Activated naive CD8-positive, alpha-beta T cell treated with anti-CD3 and anti-CD28 coated beads, Interleukin-2, amount 50 U/mL, for 24 hours (primary cell): ENCODE measurements at regions not wholly inside any gene's neighbourhood (a gene's known extent, or its start where the extent isn't known, plus 50 kb on each side); places are given as distances from the start of the nearest gene placed in this dataset.

Source experiments
- ATAC-seq: fragments of 150-1000 bp; cut with Tn5 transposase; one replicate; pipeline ENCODE4 v1.10.0; 2021
- DNase-seq: peaks from one replicate; pipeline ENCODE4 v3.0.0; 2021
- H3K27ac Mint-ChIP-seq: one replicate; pipeline ENCODE4 v1.8.0; 2021; ENCODE audit warnings: mild to moderate bottlenecking, mixed read lengths
- H3K27me3 Mint-ChIP-seq: one replicate; pipeline ENCODE4 v1.8.0; 2021; ENCODE audit warnings: mixed read lengths
- H3K36me3 Mint-ChIP-seq: one replicate; pipeline ENCODE4 v1.8.0; 2021; ENCODE audit warnings: low read depth, mixed read lengths
- H3K4me1 Mint-ChIP-seq: one replicate; pipeline ENCODE4 v1.8.0; 2021; ENCODE audit warnings: mixed read lengths
- H3K4me3 Mint-ChIP-seq: one replicate; pipeline ENCODE4 v1.8.0; 2021; ENCODE audit warnings: mild to moderate bottlenecking, moderate library complexity, mixed read lengths
- H3K9me3 Mint-ChIP-seq: one replicate; pipeline ENCODE4 v1.8.0; 2021; ENCODE audit warnings: mixed read lengths

DNA sequence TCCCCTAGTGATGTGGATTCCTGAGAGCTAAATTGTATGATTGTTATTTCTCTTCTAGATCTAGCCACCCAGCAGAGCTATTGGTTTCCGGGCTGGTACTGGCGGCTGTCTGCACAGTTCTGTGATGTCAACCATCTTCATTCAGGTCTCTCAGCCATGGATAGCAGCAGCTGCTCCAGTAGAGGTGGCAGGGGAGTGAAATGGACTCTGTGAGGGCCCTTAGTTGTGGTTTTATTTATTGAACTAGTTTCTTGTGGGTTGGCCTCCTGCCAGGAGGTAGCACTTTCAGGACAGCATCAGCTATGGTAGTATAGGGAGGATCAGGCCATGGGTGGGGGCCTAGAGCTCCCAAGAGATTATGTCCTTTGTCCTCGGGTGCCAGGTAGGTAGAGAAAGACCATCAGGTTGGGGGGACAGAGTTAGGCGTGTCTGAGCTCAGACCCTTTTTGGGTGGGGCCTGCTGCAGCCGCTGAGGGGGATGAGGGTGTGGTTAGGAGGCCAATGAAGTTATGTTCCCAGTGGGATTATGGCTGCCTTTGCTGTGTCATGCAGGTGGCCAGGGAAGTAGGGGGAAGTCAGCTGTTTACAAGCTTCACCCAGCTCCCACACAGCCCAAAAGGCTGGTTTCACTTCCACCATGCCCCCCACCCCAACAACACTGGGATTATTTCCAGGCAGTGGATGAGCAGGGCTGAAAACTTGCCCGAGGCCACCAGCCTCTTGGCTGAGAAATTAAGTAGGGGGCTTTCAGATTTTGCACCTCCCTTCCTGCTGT is 55.1 kb upstream of the RGS4 start:
- Mint-ChIP-seq H3K27me3 (no peaks in the 10 kb centered on the region), H3K4me1 (no peaks in the 10 kb centered on the region), H3K9me3 (peaks cover 7% of the 10 kb centered on the region), H3K4me3 (no peak overlapping the region), H3K36me3 (no peaks in the 10 kb centered on the region), H3K27ac (no peak overlapping the region)
- ATAC-seq (no peak), DNase-seq (no peak)

DNA sequence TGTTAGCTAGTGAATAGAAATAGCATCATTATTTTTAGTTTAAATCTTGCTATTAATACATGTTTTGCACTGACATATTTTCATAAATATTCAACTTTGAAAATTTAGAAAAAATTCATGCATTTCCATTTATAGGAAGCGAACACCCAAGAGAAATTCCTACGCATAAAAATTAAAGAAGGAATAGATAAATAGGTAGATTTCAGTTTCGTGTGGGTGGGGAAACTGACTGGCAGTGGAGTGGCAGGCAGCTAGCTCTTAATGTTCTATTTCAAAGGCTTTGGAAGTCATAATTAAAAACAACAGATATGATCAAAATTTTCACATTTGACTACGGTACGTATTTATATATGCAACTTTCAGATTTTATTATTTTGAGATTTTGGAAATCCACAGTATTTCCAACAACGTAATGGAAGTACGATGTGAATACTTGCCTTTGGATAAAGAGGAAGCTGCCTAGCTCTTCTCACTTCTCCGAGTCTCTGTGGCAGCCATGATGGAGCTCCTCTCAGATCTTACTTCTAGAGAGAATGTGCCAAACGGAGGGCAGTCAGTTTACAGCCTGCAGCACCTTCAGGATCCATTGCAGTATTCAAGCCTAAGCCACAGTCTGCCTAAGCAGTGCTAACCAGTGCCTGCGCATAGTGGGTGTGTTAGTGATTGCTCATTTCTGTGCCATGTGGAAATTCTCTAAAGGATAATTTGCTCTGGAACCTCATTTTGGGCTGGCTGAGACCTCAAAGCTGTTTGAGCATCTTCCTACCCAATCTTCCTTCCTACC is 62.9 kb upstream of the RGS4 start:
- Mint-ChIP-seq H3K4me1 (no peaks in the 10 kb centered on the region), H3K36me3 (no peaks in the 10 kb centered on the region), H3K27ac (no peak overlapping the region), H3K4me3 (no peak overlapping the region), H3K9me3 (no peaks in the 10 kb centered on the region), H3K27me3 (peaks cover 3% of the 10 kb centered on the region)
- DNase-seq (no peak), ATAC-seq (no peak)

DNA sequence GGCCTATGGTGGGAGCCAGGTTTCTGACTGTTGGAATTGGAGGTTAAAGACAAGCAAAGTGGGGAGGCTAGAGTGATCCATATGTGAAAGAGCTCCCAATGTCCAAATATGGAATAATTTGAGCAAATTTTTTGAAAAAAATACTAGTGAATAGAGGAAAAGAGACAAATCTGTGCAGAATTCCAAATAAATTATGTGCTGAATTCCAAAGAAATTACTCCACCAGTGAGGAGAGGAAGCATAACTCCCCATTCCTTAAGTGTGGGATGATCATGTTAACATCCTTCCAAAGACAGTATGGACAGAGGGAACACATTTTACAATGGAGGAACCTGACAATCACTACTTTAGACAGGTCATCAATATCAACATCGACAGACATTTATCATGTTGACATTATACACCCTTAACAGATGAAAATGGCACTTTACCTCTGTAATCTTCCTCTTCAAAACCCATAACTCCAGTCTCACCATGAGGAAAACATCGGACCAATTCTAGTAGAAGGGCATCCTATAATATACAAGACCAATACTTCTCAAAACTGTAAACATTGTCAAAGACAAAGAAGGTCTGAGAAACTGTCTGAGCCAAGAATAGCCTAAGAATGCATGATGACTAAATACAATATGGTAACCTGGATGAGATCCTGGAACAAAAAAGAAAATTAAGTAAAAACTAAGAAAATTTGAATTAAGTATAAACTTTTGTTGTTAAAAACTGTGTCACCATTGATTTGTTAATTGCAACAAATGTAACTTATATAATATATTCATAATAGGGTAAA is 71.5 kb upstream of the RGS4 start:
- Mint-ChIP-seq H3K9me3 (no peaks in the 10 kb centered on the region), H3K27ac (no peak overlapping the region), H3K27me3 (peaks cover 3% of the 10 kb centered on the region), H3K4me3 (no peak overlapping the region), H3K36me3 (no peaks in the 10 kb centered on the region), H3K4me1 (no peaks in the 10 kb centered on the region)
- ATAC-seq: no peak
- no peak for DNase-seq

DNA sequence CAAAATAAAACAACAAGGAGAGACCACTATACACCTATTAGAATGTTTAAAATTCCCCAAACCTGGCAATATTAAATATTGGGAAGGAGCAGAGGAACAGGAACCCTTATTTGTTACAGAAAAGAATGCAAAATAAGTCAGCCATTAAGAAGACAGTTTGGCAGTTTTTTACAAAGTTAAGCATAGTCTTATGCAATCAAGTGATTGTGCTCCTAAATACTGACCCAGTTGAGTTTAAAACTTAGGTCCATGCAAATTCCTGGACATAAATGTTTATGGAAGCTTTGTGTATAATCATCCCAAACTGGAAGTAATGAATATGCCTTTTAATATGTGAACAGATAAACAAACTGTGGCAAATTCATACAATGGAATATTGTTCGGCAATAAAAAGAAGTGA is 72.9 kb upstream of the RGS4 start:
- no peaks in the 10 kb centered on the region for H3K4me1 Mint-ChIP-seq
- H3K9me3 Mint-ChIP-seq: no peaks in the 10 kb centered on the region
- no peaks in the 10 kb centered on the region for H3K36me3 Mint-ChIP-seq
- no peak for ATAC-seq
- no peak for DNase-seq
- no peak overlapping the region for H3K4me3 Mint-ChIP-seq
- H3K27me3 Mint-ChIP-seq: peaks cover 7% of the 10 kb centered on the region
- no peak overlapping the region for H3K27ac Mint-ChIP-seq

DNA sequence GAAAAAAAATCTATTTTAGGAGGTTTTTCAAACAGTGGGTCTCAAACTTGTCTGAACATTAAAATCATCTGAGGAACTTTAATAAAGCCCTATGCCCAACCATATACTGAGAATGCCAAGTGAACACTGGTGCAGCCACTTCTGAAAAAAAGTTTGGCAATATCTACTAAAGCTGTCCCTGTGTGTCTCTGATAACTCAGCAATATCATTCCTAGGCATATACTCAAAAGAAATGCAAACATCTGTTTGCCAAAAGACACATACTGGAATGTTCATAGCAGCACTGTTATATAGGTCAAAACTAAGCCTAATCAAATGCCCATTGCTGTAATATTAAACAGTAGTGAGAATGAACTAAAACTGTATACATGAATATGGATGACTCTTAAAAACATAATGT is 74.2 kb upstream of the RGS4 start:
- ATAC-seq (no peak), DNase-seq (no peak)
- Mint-ChIP-seq H3K4me1 (no peaks in the 10 kb centered on the region), H3K27me3 (peaks cover 8% of the 10 kb centered on the region), H3K36me3 (no peaks in the 10 kb centered on the region), H3K9me3 (no peaks in the 10 kb centered on the region), H3K4me3 (no peak overlapping the region), H3K27ac (no peak overlapping the region)

DNA sequence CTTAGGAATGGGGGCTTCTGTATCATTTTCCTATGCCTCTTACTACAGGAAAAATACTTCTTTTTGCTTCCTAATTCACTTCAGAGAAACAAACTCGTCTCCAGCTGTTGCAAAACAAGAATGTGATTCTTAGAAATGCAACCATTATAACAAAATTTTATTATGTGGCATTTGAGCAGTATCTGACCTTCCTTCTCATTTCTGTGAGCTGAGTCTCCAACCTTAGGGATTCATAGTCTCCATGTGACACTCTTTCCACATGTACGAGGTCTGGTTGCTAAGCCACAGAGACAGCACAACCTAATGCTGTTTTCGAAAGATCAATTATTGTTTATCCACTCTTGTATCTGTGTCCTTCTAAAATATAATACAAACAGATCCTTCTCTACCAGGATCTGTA is 75.3 kb upstream of the RGS4 start:
- no peak overlapping the region for H3K4me3 Mint-ChIP-seq
- DNase-seq: no peak
- no peaks in the 10 kb centered on the region for H3K4me1 Mint-ChIP-seq
- no peaks in the 10 kb centered on the region for H3K9me3 Mint-ChIP-seq
- H3K27me3 Mint-ChIP-seq: peaks cover 8% of the 10 kb centered on the region
- no peak for ATAC-seq
- H3K36me3 Mint-ChIP-seq: no peaks in the 10 kb centered on the region
- H3K27ac Mint-ChIP-seq: no peak overlapping the region

DNA sequence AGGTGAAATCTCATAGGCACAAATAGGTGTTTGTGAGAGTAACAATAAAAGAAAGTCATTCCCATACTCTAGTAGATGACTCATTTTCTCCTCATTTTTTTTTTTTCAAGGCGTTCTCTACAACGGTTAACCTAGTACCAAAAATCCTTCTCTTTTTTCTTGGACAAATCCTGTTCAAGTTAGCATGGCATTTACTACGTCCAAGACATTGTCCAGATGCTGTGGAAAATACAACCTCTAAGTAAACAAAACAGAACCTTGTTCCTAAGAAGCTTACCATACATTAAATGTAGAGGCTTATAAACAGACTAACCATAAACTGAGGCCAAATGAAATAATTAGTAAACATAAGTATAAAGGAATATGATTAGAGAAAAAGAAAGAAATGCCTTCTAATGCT is 76.2 kb upstream of the RGS4 start:
- Mint-ChIP-seq H3K36me3 (no peaks in the 10 kb centered on the region), H3K4me1 (no peaks in the 10 kb centered on the region), H3K27me3 (peaks cover 12% of the 10 kb centered on the region), H3K27ac (no peak overlapping the region), H3K4me3 (no peak overlapping the region), H3K9me3 (no peaks in the 10 kb centered on the region)
- DNase-seq (no peak), ATAC-seq (no peak)

DNA sequence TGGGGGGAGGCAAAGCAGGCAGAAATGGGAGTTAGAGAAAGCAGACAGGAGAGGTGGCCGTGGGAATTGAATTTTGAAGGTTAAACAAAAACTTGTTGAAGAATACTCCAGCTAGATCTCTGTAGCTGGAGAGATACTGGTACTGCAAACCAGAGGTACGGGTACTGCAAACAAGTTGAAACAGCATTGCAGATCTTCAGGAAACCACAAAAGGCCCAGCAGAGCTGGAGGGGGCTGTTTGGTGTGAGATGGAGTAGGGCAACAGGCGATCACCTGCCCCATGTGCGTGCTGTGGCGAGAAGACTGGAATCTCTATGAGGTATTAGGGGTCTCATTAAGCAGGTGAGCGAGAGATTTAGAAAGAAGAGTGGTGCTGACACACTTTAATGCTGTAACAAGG is 77.7 kb upstream of the RGS4 start:
- H3K27ac Mint-ChIP-seq: no peak overlapping the region
- ATAC-seq: no peak

DNA sequence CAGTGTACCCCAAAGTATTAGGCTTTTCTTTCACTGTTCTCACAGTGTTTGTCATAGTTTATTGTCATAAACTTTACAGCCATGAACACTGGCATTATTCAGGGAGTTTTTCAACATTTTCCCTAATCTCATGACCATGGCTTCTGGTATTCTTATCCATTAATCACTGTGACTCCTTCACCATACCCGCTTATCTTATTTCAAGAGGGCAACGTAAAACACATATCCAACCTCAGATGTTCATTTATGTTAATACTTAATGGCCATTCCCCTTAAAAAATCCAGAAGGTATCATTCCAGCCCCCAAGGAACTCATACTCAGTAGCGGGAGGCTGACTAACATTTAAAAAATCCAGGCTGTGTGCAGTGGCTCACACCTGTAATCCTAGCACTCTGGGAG is 78.5 kb upstream of the RGS4 start:
- no peak for ATAC-seq
- no peaks in the 10 kb centered on the region for H3K9me3 Mint-ChIP-seq
- H3K27me3 Mint-ChIP-seq: peaks cover 17% of the 10 kb centered on the region
- no peaks in the 10 kb centered on the region for H3K36me3 Mint-ChIP-seq
- no peaks in the 10 kb centered on the region for H3K4me1 Mint-ChIP-seq
- H3K4me3 Mint-ChIP-seq: no peak overlapping the region
- DNase-seq: no peak
- no peak overlapping the region for H3K27ac Mint-ChIP-seq

More for the DNA sequence above, 77.7 kb upstream of the RGS4 start:
- H3K4me3 Mint-ChIP-seq: no peak overlapping the region
- no peaks in the 10 kb centered on the region for H3K9me3 Mint-ChIP-seq
- DNase-seq: no peak
- no peaks in the 10 kb centered on the region for H3K4me1 Mint-ChIP-seq
- no peaks in the 10 kb centered on the region for H3K36me3 Mint-ChIP-seq
- H3K27me3 Mint-ChIP-seq: peaks cover 17% of the 10 kb centered on the region

DNA sequence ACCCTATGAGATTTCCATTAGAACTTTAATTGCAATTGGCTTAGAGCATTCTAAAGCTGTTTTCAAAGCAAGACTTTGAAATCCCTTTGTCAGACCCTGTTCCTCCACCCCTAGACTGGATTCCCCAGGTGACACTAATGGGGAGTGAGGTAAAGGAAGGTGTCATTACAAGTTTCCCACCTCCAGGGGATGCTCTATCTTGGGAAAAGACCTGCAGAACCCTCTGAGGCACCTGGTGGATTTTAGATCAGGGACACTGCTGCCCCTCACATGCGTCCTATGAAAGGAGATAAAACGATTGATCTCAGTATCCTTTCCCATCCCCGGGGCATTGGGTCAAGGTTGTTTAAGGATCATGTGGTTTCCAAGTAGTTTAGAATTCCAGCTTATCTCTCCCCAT is 80.3 kb upstream of the RGS4 start:
- no peak overlapping the region for H3K4me3 Mint-ChIP-seq
- H3K36me3 Mint-ChIP-seq: no peaks in the 10 kb centered on the region
- DNase-seq (no peak), ATAC-seq (no peak)
- H3K9me3 Mint-ChIP-seq: no peaks in the 10 kb centered on the region
- H3K4me1 Mint-ChIP-seq: no peaks in the 10 kb centered on the region
- H3K27me3 Mint-ChIP-seq: peaks cover 19% of the 10 kb centered on the region
- H3K27ac Mint-ChIP-seq: no peak overlapping the region

DNA sequence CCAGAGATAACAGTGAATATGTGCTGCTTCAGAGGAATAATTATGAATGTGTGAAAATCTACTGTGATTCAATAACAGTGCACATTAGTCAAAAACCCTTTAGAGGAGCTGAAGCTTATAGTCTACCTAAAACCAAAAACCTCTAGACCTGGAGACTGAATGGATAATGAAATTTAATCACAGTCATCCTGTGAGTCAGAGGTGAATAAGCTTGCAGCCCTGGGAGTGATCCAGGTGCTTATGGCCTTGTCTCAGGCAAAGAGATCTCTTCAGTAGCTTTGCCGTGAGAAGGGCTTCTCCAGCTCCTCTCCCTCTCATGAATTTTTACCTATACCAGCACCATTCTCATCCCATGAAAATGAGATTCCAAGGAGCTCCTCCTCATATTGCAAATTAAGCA is 81.3 kb upstream of the RGS4 start:
- no peaks in the 10 kb centered on the region for H3K4me1 Mint-ChIP-seq
- no peaks in the 10 kb centered on the region for H3K9me3 Mint-ChIP-seq
- no peak for DNase-seq
- peaks cover 16% of the 10 kb centered on the region for H3K27me3 Mint-ChIP-seq
- no peak overlapping the region for H3K27ac Mint-ChIP-seq
- no peak overlapping the region for H3K4me3 Mint-ChIP-seq
- ATAC-seq: no peak
- no peaks in the 10 kb centered on the region for H3K36me3 Mint-ChIP-seq

DNA sequence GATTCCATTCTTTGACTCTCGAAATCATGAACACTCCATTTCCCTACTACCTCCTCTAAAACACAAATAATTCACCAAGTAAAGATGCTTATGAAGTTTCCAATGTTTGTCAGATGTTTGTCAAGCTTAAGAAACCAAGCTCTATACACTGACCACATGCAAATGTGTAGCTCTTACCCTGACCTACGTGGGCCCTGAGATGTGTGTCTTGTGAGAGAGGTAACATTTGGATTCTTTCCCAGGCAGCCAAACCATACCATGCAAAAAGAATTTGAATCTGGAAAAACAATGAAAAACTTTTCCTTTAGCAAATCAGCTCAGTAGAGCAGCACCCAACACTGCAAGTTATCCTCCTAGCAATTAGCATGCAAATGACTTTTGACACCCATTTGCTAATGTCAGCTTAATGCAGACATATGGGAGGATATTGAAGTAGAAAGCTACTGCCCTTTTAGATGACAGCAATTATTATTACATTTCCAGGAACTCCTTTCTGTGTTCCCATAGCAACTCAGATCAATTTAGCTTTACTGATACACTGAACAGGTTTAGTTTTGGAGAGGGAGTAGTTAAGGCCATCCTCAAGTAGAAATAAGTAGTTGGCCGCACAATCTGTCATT is 83.2 kb upstream of the RGS4 start:
- no peak for DNase-seq
- H3K27ac Mint-ChIP-seq: no peak overlapping the region
- no peaks in the 10 kb centered on the region for H3K36me3 Mint-ChIP-seq
- no peak for ATAC-seq
- no peak overlapping the region for H3K4me3 Mint-ChIP-seq
- no peaks in the 10 kb centered on the region for H3K9me3 Mint-ChIP-seq
- H3K4me1 Mint-ChIP-seq: no peaks in the 10 kb centered on the region
- peaks cover 18% of the 10 kb centered on the region for H3K27me3 Mint-ChIP-seq

DNA sequence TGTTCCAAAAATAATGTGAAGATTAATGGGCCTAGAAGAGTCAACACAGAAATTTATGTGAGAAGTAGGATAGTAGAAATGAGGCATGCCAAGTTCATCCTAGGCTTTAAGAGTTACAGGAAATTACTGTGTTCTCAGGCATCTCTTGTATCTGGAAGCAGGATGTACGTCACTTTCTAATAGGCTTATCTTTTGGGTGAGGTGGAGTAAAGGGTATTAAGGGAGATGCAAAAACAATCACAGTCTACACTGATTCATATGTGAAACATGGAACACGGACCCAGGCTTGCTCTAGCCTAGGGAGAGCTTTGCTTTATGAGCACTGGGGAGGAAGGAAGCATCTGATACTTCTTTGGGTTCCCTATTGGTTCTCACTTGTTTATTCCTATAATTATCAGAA is 84.5 kb upstream of the RGS4 start:
- H3K27ac Mint-ChIP-seq: no peak overlapping the region
- ATAC-seq: no peak
- no peak overlapping the region for H3K4me3 Mint-ChIP-seq
- no peaks in the 10 kb centered on the region for H3K9me3 Mint-ChIP-seq
- no peaks in the 10 kb centered on the region for H3K4me1 Mint-ChIP-seq
- H3K36me3 Mint-ChIP-seq: no peaks in the 10 kb centered on the region
- DNase-seq: no peak
- H3K27me3 Mint-ChIP-seq: peaks cover 18% of the 10 kb centered on the region

DNA sequence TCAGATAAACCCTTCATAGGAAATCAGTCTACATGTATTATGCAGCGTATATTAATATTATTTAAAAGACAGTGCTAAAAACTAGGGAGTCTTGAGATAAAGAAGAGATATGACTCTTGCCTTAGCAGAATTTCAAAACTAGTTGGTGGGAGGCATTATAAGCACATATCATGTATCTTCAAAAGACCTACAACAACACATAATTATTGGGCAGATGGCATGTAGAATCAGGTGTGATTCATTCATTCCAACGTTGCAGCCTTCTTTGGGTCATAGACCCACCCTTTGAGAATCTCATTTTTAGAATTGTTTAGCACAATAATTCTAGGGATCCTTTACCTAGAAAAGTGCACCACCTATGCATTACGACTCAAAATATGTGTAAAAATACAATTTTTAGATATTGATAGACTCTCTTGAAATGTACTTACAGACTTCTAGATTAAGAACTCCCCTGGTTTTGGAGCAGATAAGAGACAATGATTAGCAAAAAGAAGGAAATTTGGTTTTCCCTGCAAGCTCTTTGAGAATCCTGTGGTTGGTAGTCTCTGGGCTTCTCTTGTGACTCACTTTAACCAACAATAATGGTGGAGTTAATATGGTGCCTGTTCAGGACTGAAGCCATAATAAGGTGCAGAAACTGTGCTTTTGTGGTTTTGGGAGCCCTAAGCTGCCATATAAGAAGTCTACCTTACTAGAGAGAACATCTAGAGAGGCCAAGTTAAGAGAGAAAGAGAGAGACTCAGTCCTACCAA is 85.3 kb upstream of the RGS4 start:
- Mint-ChIP-seq H3K9me3 (no peaks in the 10 kb centered on the region), H3K4me1 (no peaks in the 10 kb centered on the region), H3K27ac (no peak overlapping the region), H3K4me3 (no peak overlapping the region), H3K36me3 (no peaks in the 10 kb centered on the region), H3K27me3 (peaks cover 23% of the 10 kb centered on the region)
- DNase-seq: no peak
- ATAC-seq: no peak
